GM12891 (cell line): ENCODE measurements at regions not wholly inside any gene's neighbourhood (a gene's known extent, or its start where the extent isn't known, plus 50 kb on each side); places are given as distances from the start of the nearest gene placed in this dataset.

Experiments used
- POLR2A ChIP-seq: IDR thresholded peaks from 2 replicates; pipeline ENCODE4 v1.6.1; 2011; ENCODE audit warnings: low read depth, low read length, control low read depth
- POLR2AphosphoS5 ChIP-seq: IDR thresholded peaks from 2 replicates; pipeline ENCODE4 v1.6.1; 2011; ENCODE audit warnings: low read depth, low read length, control low read depth
- SPI1 ChIP-seq: IDR thresholded peaks from 2 replicates; pipeline ENCODE4 v1.6.1; 2011; ENCODE audit warnings: low read depth, low read length, control low read depth

- TF ChIP-seq POLR2A (no peak), SPI1 (no peak), POLR2AphosphoS5 (no peak)
Observed at GRCh38 chr18:32847691-32848090, 74.9 kb upstream of the KLHL14 start.
